ENCODE measurements at regions not wholly inside any gene's neighbourhood (a gene's known extent, or its start where the extent isn't known, plus 50 kb on each side); places are given as distances from the start of the nearest gene placed in this dataset.
"Not testable (repeated sequence)": the region's sequence is repeated elsewhere in the genome, so short reads cannot be mapped to it uniquely, and the experiment has no call there.

DNA sequence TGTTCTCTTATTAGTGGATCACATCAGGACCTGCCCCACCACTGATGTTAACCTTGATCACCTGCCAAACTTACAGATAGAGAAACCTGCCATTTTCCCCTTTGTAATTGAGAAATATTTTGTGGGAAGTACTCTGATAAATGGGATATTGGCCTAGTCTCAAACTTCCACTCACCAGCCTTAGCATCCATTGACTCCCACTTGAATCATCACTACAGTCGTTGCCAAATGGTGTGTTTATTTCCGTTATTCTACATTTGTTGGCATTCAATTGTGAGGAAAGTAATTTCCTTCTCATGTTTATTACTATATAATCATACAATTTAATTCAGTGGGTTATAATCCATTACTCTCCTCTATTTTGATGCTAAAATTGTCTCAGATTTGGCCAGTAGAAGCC, 156.4 kb upstream of the CXCL13 start:
- H3K27me3 ChIP-seq = no peaks in the 10 kb centered on the region
- DNase-seq = no peak
- H3K4me1 ChIP-seq = no peaks in the 10 kb centered on the region
- WGBS (ENCODE audit: insufficient coverage, low coverage, low lambda C conversion rate, missing lambda C conversion rate) = 73% methylated on average over 2 of the region's 2 CpGs
- H3K27ac ChIP-seq = no peak overlapping the region
- intact Hi-C loops (cut with DNase I) = no loop called here
- H3K36me3 ChIP-seq = no peaks in the 10 kb centered on the region
- no peak overlapping the region for H3K4me3 ChIP-seq
- H3K9me3 ChIP-seq = no peaks in the 10 kb centered on the region
- no peak for TF ChIP-seq POLR2A (IDR thresholded peaks at IDR 0.05)
- TF ChIP-seq, protein P1, sequence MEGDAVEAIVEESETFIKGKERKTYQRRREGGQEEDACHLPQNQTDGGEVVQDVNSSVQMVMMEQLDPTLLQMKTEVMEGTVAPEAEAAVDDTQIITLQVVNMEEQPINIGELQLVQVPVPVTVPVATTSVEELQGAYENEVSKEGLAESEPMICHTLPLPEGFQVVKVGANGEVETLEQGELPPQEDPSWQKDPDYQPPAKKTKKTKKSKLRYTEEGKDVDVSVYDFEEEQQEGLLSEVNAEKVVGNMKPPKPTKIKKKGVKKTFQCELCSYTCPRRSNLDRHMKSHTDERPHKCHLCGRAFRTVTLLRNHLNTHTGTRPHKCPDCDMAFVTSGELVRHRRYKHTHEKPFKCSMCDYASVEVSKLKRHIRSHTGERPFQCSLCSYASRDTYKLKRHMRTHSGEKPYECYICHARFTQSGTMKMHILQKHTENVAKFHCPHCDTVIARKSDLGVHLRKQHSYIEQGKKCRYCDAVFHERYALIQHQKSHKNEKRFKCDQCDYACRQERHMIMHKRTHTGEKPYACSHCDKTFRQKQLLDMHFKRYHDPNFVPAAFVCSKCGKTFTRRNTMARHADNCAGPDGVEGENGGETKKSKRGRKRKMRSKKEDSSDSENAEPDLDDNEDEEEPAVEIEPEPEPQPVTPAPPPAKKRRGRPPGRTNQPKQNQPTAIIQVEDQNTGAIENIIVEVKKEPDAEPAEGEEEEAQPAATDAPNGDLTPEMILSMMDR (IDR thresholded peaks at IDR 0.05) = no peak
- no peak for ATAC-seq

DNA sequence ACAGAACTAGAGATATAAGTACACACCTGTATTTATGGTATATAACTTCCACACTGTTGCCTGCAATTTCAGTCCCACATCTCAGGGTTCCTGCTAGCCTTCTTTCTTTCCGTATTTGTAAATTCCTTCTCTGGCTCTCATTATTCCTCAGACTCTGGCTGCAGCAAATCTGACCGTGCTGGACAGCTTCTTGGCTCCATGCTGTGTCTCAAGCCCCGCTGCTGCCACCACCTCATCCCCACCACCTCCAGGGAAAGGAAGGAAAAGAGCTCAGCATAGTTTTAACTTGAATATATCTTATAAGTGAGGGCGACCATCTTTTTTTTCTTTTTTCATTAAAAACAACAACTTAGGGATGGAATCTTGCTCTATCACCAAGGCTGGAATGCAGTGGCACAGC, 155.6 kb upstream of the CXCL13 start:
- intact Hi-C loops (cut with DNase I) = no loop called here
- Histone ChIP-seq H3K27me3 (no peaks in the 10 kb centered on the region), H3K4me3 (no peak overlapping the region), H3K36me3 (no peaks in the 10 kb centered on the region), H3K27ac (no peak overlapping the region), H3K9me3 (no peaks in the 10 kb centered on the region), H3K4me1 (no peaks in the 10 kb centered on the region)
- DNase-seq (no peak), ATAC-seq (no peak)
- 57% methylated on average over 3 of the region's 4 CpGs for WGBS (ENCODE audit: insufficient coverage, low coverage, low lambda C conversion rate, missing lambda C conversion rate)
- TF ChIP-seq POLR2A (IDR thresholded peaks at IDR 0.05) = no peak
- TF ChIP-seq, protein P1 (IDR thresholded peaks at IDR 0.05) = no peak

DNA sequence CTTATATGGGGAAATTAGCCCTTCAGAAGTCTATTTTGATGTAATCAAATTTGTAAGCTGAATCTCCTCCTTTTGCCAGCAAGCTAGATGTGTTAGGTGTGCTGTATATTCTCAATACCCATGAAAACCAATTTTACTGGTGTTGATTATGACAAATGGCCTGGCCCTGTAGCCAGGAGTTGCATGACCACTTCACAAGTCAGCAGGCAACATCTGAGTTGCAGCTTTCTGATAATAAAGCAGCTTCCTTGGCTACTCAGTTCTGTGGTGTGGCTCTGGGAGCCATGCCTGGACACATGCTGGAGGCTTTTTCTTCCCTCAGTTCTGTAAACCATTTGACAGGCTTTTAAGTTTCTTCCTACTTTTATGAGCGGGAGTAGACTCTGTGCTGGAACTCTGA, 154.1 kb upstream of the CXCL13 start:
- no peaks in the 10 kb centered on the region for H3K9me3 ChIP-seq
- 100% methylated on average over 1 of the region's 1 CpG for WGBS (ENCODE audit: insufficient coverage, low coverage, low lambda C conversion rate, missing lambda C conversion rate)
- no peak for ATAC-seq

DNA sequence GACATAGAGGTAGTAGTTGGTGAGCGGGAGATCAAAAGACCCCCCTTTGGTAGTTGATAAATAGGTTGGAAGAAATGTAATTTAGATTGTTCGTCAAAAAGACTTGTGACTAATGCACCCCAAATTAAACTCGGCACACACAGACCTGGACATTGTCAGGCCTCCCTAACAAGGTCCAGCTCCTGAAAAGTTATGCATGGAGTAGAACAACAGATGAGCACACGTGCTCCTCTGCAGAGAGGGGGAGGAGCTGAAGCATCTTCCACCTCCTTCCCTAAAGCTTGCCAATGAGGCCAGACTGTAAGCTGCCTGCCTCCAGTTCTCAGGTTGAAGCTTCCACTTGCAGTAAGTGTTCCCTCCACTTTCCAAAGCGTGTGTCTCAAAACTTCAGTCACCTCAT, 153.5 kb upstream of the CXCL13 start:
- H3K36me3 ChIP-seq; H3K4me3 ChIP-seq; intact Hi-C loops (cut with DNase I); DNase-seq; ATAC-seq; H3K27me3 ChIP-seq; H3K27ac ChIP-seq; H3K9me3 ChIP-seq; H3K4me1 ChIP-seq: not testable (repeated sequence)
- 85% methylated on average over 3 of the region's 5 CpGs for WGBS (ENCODE audit: insufficient coverage, low coverage, low lambda C conversion rate, missing lambda C conversion rate)

More for the DNA sequence above, 154.1 kb upstream of the CXCL13 start:
- Histone ChIP-seq H3K4me1 (no peaks in the 10 kb centered on the region), H3K4me3 (no peak overlapping the region), H3K27me3 (no peaks in the 10 kb centered on the region), H3K36me3 (no peaks in the 10 kb centered on the region), H3K27ac (no peak overlapping the region)
- TF ChIP-seq, protein P1 (IDR thresholded peaks at IDR 0.05) = no peak
- no peak for TF ChIP-seq POLR2A (IDR thresholded peaks at IDR 0.05)
- DNase-seq = no peak
- intact Hi-C loops (cut with DNase I) = no loop called here

DNA sequence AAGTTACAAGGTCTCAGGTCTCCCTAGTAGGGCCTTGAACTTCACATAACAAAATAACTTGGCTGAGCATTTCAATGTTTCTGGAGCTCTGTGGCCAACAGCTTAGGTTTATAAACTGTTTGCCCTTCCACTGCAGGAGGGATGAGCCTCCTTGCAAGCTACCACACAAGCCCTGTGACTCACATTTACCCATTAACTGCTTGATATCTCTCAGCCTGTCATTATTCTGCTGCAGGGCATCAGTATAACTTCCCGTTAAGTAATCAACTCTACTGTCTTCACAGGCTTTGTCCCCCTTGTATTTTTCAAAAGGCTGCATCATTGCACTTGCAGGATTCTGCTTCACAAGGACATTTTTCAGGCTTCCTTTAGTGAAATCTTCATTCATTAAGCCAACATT, 151.7 kb upstream of the CXCL13 start:
- Histone ChIP-seq H3K4me1 (no peaks in the 10 kb centered on the region), H3K4me3 (no peak overlapping the region), H3K36me3 (no peaks in the 10 kb centered on the region), H3K27ac (no peak overlapping the region), H3K27me3 (no peaks in the 10 kb centered on the region), H3K9me3 (no peaks in the 10 kb centered on the region)
- DNase-seq = no peak
- no peak for TF ChIP-seq POLR2A (IDR thresholded peaks at IDR 0.05)
- TF ChIP-seq, protein P1 (IDR thresholded peaks at IDR 0.05) = no peak
- intact Hi-C loops (cut with DNase I) = no loop called here
- WGBS (ENCODE audit: insufficient coverage, low coverage, low lambda C conversion rate, missing lambda C conversion rate) = 100% methylated on average over 1 of the region's 1 CpG
- ATAC-seq = no peak
